H1 (cell line): ENCODE measurements at regions not wholly inside any gene's neighbourhood (a gene's known extent, or its start where the extent isn't known, plus 50 kb on each side); places are given as distances from the start of the nearest gene placed in this dataset.

ENCODE experiments used
- CHD7 ChIP-seq: fragments of 300-600 bp; sonication (generic); IDR thresholded peaks from 2 replicates; pipeline ENCODE4 v1.7.1; 2012; ENCODE audit warnings: low read length, moderate library complexity, mild to moderate bottlenecking, inconsistent platforms; ENCODE audit not compliant: insufficient replicate concordance

DNA sequence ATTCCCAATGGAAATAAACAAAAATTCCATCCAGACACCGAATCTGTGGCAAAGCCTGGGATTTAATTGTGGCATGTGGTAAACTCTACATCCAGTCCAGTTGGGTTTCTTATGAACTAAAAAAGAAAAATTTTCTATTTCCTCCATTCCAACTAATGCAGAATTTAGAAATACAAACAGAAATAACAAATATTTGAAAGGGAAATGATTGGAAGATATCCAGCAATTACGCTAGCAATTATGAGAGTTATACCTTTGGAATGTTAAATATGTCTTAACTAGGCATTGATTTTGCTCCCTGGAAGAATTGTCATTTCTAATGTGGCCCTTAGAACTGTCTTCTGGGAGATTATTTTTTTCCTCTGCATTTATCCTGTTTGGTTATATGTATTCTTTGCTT, 421.4 kb upstream of the KLHL1 start (continued):
- TF ChIP-seq CHD7: no peak
